ENCODE measurements at regions not wholly inside any gene's neighbourhood (a gene's known extent, or its start where the extent isn't known, plus 50 kb on each side); places are given as distances from the start of the nearest gene placed in this dataset.
"Not testable (repeated sequence)": the region's sequence is repeated elsewhere in the genome, so short reads cannot be mapped to it uniquely, and the experiment has no call there.

DNA sequence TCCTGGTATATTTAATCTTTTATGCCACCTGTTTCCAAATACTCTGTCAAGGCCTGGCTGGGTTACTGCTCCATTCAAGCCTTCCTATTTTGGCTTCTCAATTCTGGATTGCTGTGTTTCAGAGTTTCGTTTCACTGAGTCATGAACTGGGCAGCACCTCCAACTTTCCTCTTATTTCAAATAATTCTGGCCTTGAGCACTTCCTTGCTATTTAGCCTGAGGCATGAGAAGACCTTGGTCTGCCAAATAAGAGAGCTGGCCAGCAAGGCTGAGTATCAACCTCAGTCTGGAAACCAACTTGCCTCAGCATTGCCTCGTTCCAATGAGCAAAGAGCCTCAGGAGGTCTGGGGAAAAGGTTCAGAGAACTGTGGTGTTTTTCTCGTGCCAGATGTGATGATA is 66.6 kb downstream of the TNFAIP3 start:
- no peaks in the 10 kb centered on the region for H3K27me3 Mint-ChIP-seq
- no peak overlapping the region for H3K27ac Mint-ChIP-seq
- peaks cover 0 to 4% (median 2%) of the 10 kb centered on the region in 3 donors for H3K9me3 Mint-ChIP-seq
- H3K36me3 Mint-ChIP-seq = peaks cover 1% of the 10 kb centered on the region
- H3K4me3 Mint-ChIP-seq = no peak overlapping the region
- H3K4me1 Mint-ChIP-seq = peaks cover 4 to 17% (median 10%) of the 10 kb centered on the region in 3 donors

DNA sequence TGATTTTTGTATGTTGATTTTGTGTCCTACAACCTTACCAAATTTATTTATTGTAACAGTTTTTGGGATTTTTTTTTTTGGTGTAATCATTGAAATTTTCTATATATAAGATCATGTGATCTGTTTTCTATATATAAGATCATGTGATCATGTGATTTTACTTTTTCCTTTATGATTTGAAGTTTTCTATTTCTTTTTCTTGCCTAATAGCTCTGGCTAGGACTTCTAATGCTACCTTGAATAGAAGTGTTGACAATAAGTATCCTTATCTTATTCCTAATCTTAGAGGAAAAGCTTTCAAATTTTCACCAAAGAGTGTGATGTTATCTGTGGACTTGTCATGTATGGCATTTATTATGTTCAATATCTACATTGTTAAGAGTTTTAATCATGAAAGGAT is 69.7 kb downstream of the TNFAIP3 start:
- no peaks in the 10 kb centered on the region for H3K27me3 Mint-ChIP-seq
- peaks cover 1% of the 10 kb centered on the region for H3K36me3 Mint-ChIP-seq
- peaks cover 7 to 11% (median 11%) of the 10 kb centered on the region in 3 donors for H3K4me1 Mint-ChIP-seq
- H3K4me3 Mint-ChIP-seq = no peak overlapping the region
- H3K9me3 Mint-ChIP-seq = peaks cover 0 to 4% (median 3%) of the 10 kb centered on the region in 3 donors
- no peak overlapping the region for H3K27ac Mint-ChIP-seq

GRCh38 chr6:137937834-137938233 is 70.8 kb downstream of the TNFAIP3 start:
- Mint-ChIP-seq H3K27me3 (no peaks in the 10 kb centered on the region), H3K36me3 (peaks cover 1% of the 10 kb centered on the region)

DNA sequence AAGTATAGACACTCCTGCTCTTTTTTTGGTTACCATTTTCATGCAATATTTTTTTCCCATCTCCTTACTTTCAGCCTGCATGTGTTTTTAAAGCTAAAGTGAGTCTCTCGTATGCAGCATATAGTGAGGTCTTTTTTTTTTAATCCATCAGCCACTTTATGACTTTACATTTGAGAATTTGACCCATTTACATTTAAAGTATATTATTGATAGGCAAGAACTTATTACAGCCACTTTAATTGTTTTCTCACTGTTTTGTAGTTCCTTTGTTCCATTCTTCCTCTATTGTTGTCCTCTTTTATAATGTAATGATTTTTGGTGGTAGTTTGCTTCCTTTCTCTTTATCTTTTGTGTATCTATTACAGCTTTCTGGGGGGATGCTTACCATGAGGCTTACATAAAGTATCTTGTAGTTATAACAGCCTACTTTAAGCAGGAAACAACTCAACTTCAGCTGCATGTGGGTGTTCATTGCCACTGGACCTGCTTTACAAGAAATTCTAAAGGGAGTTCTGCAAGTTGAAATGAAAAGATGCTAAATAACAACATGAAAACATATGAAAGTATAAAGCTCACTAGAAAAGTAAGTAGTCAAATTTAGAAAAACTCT is 71.8 kb downstream of the TNFAIP3 start:
- no peak overlapping the region for H3K4me3 Mint-ChIP-seq
- no peaks in the 10 kb centered on the region for H3K27me3 Mint-ChIP-seq
- peaks cover 1% of the 10 kb centered on the region for H3K36me3 Mint-ChIP-seq
- peaks cover 0 to 4% (median 3%) of the 10 kb centered on the region in 3 donors for H3K9me3 Mint-ChIP-seq
- peaks cover 5 to 8% (median 7%) of the 10 kb centered on the region in 3 donors for H3K4me1 Mint-ChIP-seq
- no peak overlapping the region for H3K27ac Mint-ChIP-seq

More at GRCh38 chr6:137937834-137938233, 70.8 kb downstream of the TNFAIP3 start:
- peaks cover 5 to 8% (median 7%) of the 10 kb centered on the region in 3 donors for H3K4me1 Mint-ChIP-seq
- no peak overlapping the region for H3K27ac Mint-ChIP-seq
- H3K9me3 Mint-ChIP-seq = peaks cover 0 to 4% (median 3%) of the 10 kb centered on the region in 3 donors
- H3K4me3 Mint-ChIP-seq = no peak overlapping the region

DNA sequence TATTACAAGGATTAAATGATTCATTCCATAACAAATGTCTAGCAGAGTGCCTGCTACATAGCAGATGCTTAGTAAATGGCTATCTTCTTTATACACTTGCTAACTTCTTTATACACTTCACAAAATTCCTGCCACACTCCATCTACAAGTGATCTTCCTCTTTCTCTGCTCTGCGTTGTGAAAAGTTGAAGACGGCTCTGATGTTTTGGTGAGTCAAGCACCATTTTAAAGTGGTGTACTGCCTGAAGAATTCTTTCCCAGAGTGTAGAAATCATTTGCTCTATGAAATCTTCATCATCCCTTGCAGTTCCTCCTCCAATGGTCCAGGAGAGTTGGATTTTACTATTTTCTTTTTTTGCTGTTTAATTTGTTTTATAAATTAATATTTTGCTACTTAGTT is 74.9 kb downstream of the TNFAIP3 start:
- Mint-ChIP-seq H3K9me3 (peaks cover 0 to 3% (median 0%) of the 10 kb centered on the region in 3 donors), H3K36me3 (peaks cover 1% of the 10 kb centered on the region), H3K4me3 (no peak overlapping the region), H3K27me3 (no peaks in the 10 kb centered on the region), H3K4me1 (peaks cover 10 to 14% (median 12%) of the 10 kb centered on the region in 3 donors), H3K27ac (no peak overlapping the region)

- Mint-ChIP-seq H3K27ac (peak overlapping the region in 1 of 3 donors; percentile 74), H3K27me3 (no peaks in the 10 kb centered on the region), H3K4me1 (peaks cover 10 to 14% (median 12%) of the 10 kb centered on the region in 3 donors), H3K9me3 (peaks cover 0 to 3% (median 0%) of the 10 kb centered on the region in 3 donors), H3K36me3 (peaks cover 1% of the 10 kb centered on the region), H3K4me3 (no peak overlapping the region)
Measured at GRCh38 chr6:137942736-137943135, 75.7 kb downstream of the TNFAIP3 start.

DNA sequence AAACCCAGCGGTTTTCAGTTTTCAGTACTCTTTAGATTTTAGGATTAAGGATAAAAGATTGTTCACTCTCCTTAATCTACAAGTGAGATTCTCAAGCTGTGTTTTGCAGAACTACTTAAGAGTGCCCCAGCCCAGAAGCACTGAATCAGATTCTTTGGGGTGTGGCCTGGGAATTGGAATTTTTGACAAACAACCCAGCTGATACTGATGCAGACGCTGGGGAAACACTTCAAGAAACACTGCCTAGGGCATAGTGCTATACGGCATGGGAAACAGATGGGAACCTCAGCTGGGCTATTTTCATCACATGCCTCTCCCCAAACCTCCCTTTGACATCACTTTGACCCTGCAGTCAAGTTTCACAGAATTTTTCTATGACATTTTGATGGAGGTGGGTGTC is 77.3 kb downstream of the TNFAIP3 start:
- H3K4me3 Mint-ChIP-seq, H3K36me3 Mint-ChIP-seq, H3K27me3 Mint-ChIP-seq, H3K9me3 Mint-ChIP-seq: not testable (repeated sequence)
- Mint-ChIP-seq H3K27ac (peak overlapping the region in 1 of 3 donors; percentile 12), H3K4me1 (peaks cover 14% of the 10 kb centered on the region in 3 donors)

DNA sequence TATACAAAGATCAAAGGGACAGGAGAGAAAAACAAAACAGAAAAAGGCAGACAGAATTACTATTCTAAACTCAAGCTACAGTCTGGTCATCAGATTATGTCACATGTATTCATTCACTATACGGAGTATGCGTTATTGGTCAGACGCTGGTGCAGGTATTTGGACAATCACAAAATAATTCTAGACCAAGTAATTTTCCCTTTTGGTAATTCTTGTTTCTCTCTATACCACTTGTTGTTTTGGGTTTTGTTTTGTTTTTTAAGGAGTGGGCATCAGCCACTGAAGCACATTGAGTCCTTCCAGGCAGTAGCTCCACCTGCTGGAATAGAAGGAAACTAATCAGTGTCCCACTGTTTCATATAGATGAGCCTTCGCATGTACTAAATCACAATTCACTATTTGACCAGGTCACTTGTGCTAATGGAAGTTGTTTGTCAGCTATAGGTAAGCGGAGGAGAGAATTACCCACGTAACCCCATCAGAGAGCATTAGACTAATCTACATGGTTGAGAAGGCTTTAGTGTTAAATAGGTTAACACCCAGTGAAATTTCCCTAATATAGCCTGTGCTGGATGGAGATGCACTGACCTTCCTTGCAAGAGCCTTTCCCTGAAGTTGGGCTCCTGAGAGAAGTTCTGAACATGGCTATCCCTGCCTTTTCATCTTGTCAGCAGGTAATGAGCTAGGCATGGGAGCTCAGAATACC is 77.9 kb downstream of the TNFAIP3 start:
- Mint-ChIP-seq H3K4me3 (no peak overlapping the region), H3K36me3 (no peaks in the 10 kb centered on the region), H3K4me1 (peaks cover 17 to 20% (median 18%) of the 10 kb centered on the region in 3 donors), H3K27ac (peak overlapping the region in 1 of 3 donors; percentile 12), H3K9me3 (no peaks in the 10 kb centered on the region), H3K27me3 (no peaks in the 10 kb centered on the region)

DNA sequence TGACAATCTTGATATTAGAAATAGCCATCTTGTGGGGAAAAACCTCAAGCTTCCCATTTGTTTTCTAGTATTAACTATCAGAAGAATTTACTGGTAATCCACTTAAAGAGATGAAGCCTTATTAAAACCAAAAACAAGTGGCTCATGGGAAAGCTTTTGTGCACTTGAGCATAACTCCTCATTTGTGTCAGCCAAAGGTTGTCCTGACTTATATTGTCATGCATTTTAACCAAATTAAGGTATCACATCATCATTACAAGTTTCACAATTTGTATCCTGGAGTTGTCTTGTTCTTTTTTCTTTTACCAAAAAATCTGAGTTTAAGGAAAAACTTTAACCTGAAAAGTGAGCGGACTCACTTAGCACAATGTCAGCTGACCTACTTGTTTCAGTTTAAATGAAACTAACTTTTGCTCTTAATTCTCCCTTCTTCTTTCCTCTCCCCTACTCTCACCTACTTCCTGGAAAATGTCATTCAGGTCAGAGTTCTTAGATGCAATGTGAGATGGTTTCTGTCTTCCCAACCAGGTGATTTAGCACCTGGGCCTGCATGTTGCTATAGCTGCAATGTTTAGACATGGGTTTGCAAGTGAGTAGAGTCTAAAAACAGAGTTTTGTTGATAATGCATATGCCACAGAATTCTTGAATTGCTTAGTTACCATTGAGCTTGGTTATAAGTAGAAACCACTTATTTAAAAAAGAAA is 82.8 kb downstream of the TNFAIP3 start:
- H3K9me3 Mint-ChIP-seq = no peaks in the 10 kb centered on the region
- peak overlapping the region; percentile 4 to 54 (median 8) for H3K27ac Mint-ChIP-seq
- H3K4me3 Mint-ChIP-seq = peak overlapping the region in 2 of 4 donors; percentile 61 to 77
- H3K36me3 Mint-ChIP-seq = no peaks in the 10 kb centered on the region
- peaks cover 17 to 25% (median 23%) of the 10 kb centered on the region in 3 donors for H3K4me1 Mint-ChIP-seq
- H3K27me3 Mint-ChIP-seq = no peaks in the 10 kb centered on the region

GRCh38 chr6:137950581-137950980 is 83.5 kb downstream of the TNFAIP3 start:
- H3K36me3 Mint-ChIP-seq = no peaks in the 10 kb centered on the region
- peaks cover 14 to 22% (median 21%) of the 10 kb centered on the region in 3 donors for H3K4me1 Mint-ChIP-seq
- peak overlapping the region; percentile 8 to 54 (median 37) for H3K27ac Mint-ChIP-seq
- H3K9me3 Mint-ChIP-seq = peaks cover 0 to 1% (median 0%) of the 10 kb centered on the region in 3 donors
- no peaks in the 10 kb centered on the region for H3K27me3 Mint-ChIP-seq
- H3K4me3 Mint-ChIP-seq = no peak overlapping the region

DNA sequence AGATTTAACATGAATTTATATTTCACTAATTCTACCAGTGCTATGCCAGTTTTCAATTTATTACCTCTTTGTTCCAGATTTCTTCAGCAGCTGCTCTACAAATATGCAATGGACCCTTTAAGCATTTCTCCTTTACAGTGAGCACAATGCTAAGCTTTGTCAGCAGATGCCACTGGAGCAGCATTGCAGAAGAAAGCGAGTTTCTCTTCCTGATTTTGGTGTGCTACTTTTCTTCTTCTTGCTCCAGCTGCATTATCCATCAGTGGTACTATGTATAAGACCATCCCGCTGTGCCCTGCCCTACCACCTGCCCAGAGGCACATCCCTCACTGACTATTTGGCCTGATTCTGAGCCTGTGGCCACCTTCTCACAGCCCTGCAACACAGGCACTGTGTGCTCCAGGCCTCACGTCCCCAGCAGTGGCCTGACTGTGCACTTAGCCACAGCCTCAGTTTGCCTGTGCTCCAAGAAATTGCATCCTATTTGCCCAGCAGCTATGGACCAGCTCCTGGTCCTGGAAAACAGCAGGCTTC is 84.1 kb downstream of the TNFAIP3 start:
- Mint-ChIP-seq H3K36me3 (no peaks in the 10 kb centered on the region), H3K27me3 (no peaks in the 10 kb centered on the region), H3K9me3 (peaks cover 0 to 1% (median 0%) of the 10 kb centered on the region in 3 donors), H3K4me3 (peak overlapping the region in 1 of 4 donors; percentile 12), H3K27ac (no peak overlapping the region), H3K4me1 (peaks cover 14 to 22% (median 21%) of the 10 kb centered on the region in 3 donors)

DNA sequence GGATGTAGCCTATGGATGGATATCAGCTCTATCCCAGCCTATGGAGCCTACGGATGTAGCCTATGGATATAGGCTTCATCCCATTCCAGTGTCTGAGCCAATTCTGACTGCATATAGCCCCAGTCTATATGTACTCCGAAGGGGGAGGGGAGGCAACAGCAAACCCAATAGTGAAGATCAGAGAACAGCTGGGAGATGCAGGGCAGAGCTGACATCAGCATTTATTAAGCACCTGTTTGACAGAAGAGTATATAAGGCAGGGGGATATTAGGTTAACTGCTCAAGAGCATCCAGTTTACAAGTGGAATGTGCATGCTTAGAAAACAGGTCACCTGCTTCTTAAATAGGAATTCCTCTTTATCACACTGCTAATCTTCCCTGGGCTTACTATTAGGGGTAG is 85.2 kb downstream of the TNFAIP3 start:
- Mint-ChIP-seq H3K27ac (peak overlapping the region in 1 of 3 donors; percentile 57), H3K4me3 (no peak overlapping the region), H3K4me1 (peaks cover 14 to 22% (median 22%) of the 10 kb centered on the region in 3 donors), H3K27me3 (no peaks in the 10 kb centered on the region), H3K36me3 (no peaks in the 10 kb centered on the region), H3K9me3 (peaks cover 0 to 1% (median 0%) of the 10 kb centered on the region in 3 donors)

- H3K9me3 Mint-ChIP-seq = peaks cover 0 to 1% (median 0%) of the 10 kb centered on the region in 3 donors
- H3K27me3 Mint-ChIP-seq = no peaks in the 10 kb centered on the region
- no peak overlapping the region for H3K27ac Mint-ChIP-seq
- H3K36me3 Mint-ChIP-seq = no peaks in the 10 kb centered on the region
- H3K4me3 Mint-ChIP-seq = no peak overlapping the region
- peaks cover 18 to 28% (median 21%) of the 10 kb centered on the region in 3 donors for H3K4me1 Mint-ChIP-seq
Measured at GRCh38 chr6:137953761-137954160, 86.7 kb downstream of the TNFAIP3 start.

DNA sequence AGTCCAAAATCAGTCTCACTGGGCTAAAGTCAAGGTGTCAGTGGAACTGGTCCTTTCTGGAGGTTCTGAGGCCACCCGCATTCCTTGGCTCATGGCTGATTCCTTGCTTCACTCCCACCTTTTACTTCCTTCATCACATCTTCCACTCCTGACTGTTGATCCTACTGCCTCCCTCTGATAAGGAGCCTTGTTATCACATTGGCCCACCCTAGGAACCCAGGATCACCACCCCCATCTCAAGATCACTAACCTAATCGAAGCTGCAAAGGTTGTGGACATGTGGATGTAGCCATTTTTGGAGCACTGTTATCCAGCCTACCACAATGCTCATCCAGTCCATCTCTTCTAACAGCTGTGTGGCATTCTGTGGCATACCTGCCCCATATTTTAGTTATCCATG is 87.2 kb downstream of the TNFAIP3 start:
- H3K9me3 Mint-ChIP-seq = peaks cover 0 to 1% (median 0%) of the 10 kb centered on the region in 3 donors
- H3K4me1 Mint-ChIP-seq = peaks cover 17 to 29% (median 20%) of the 10 kb centered on the region in 3 donors
- peak overlapping the region in 1 of 3 donors; percentile 43 for H3K27ac Mint-ChIP-seq
- H3K36me3 Mint-ChIP-seq = no peaks in the 10 kb centered on the region
- no peak overlapping the region for H3K4me3 Mint-ChIP-seq
- no peaks in the 10 kb centered on the region for H3K27me3 Mint-ChIP-seq

- no peaks in the 10 kb centered on the region for H3K27me3 Mint-ChIP-seq
- H3K27ac Mint-ChIP-seq = no peak overlapping the region
- H3K9me3 Mint-ChIP-seq = peaks cover 0 to 3% (median 1%) of the 10 kb centered on the region in 3 donors
- peaks cover 3 to 11% (median 4%) of the 10 kb centered on the region in 3 donors for H3K4me1 Mint-ChIP-seq
- no peaks in the 10 kb centered on the region for H3K36me3 Mint-ChIP-seq
- H3K4me3 Mint-ChIP-seq = no peak overlapping the region
Measured at GRCh38 chr6:137956098-137956488, 89.0 kb downstream of the TNFAIP3 start.
